Esophagus muscularis mucosa (tissue), 3 donors: ENCODE measurements at regions not wholly inside any gene's neighbourhood (a gene's known extent, or its start where the extent isn't known, plus 50 kb on each side); places are given as distances from the start of the nearest gene placed in this dataset.

Experiments used
- POLR2A ChIP-seq: fragments of 450-650 bp; IDR thresholded peaks from one replicate; pipeline ENCODE4 v1.6.1; 2017; ENCODE audit warnings: antibody characterized with exemption, moderate library complexity, mild to moderate bottlenecking, low read depth
- TF ChIP-seq, protein P1 (sequence below), 3 experiments: fragments of 200-600 bp in 2 of 3; fragments of 450-650 bp in 1 of 3; sonication (generic) in 2 of 3; IDR thresholded peaks; one replicate each; pipeline ENCODE4 v1.5.1; 2017 to 2019; ENCODE audit warnings: antibody characterized with exemption in 3 of 3, mild to moderate bottlenecking in 2 of 3, moderate library complexity in 1 of 3

DNA sequence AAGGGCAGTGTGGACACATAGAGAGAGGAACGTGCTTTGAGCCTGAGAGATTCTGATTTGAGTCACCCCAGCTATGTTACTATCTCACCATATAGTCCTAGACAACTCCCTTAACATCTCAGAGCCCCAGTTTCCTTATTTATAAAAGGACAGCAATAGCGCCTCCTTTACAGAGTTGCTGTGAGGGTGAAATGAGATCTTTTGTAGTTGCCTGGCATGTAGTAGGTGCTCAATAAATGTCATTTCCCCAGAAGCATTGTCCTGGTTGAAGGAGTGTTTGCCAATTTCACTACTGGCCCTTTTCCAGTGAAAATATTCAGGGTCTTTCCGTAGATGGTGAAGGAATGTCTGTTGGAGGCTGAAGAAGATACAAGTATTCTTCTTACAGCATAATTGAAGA, 51.3 kb upstream of the FAM180A start:
- TF ChIP-seq, protein P1, sequence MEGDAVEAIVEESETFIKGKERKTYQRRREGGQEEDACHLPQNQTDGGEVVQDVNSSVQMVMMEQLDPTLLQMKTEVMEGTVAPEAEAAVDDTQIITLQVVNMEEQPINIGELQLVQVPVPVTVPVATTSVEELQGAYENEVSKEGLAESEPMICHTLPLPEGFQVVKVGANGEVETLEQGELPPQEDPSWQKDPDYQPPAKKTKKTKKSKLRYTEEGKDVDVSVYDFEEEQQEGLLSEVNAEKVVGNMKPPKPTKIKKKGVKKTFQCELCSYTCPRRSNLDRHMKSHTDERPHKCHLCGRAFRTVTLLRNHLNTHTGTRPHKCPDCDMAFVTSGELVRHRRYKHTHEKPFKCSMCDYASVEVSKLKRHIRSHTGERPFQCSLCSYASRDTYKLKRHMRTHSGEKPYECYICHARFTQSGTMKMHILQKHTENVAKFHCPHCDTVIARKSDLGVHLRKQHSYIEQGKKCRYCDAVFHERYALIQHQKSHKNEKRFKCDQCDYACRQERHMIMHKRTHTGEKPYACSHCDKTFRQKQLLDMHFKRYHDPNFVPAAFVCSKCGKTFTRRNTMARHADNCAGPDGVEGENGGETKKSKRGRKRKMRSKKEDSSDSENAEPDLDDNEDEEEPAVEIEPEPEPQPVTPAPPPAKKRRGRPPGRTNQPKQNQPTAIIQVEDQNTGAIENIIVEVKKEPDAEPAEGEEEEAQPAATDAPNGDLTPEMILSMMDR (IDR thresholded peaks at IDR 0.05): no peak
- TF ChIP-seq POLR2A: no peak
